ENCODE measurements at regions not wholly inside any gene's neighbourhood (a gene's known extent, or its start where the extent isn't known, plus 50 kb on each side); places are given as distances from the start of the nearest gene placed in this dataset.

GRCh38 chr2:34349527-34349926 is 750.4 kb upstream of the FAM98A start:
- TF ChIP-seq POLR2A (IDR thresholded peaks at IDR 0.05) = no peak
- TF ChIP-seq CTCF (IDR thresholded peaks at IDR 0.05) = no peak
- Histone ChIP-seq H3K27ac (no peak overlapping the region), H3K36me3 (no peaks in the 10 kb centered on the region), H3K9me3 (no peaks in the 10 kb centered on the region), H3K27me3 (no peaks in the 10 kb centered on the region), H3K4me3 (no peak overlapping the region), H3K4me1 (no peaks in the 10 kb centered on the region)
- intact Hi-C loops (cut with DNase I) = no loop called here
- whole genome bisulfite sequencing, 2 donors = 73 to 94% methylated on average over 1 of the region's 1 CpG
- no peak for DNase-seq

- TF ChIP-seq POLR2A (IDR thresholded peaks at IDR 0.05) (no peak), CTCF (IDR thresholded peaks at IDR 0.05) (no peak)
- Histone ChIP-seq H3K27ac (no peak overlapping the region), H3K27me3 (no peaks in the 10 kb centered on the region), H3K36me3 (no peaks in the 10 kb centered on the region), H3K4me3 (no peak overlapping the region), H3K4me1 (no peaks in the 10 kb centered on the region), H3K9me3 (no peaks in the 10 kb centered on the region)
- intact Hi-C loops (cut with DNase I) = no loop called here
- 52 to 75% methylated on average over 2 of the region's 2 CpGs for WGBS, 2 donors
- DNase-seq = no peak
These were observed 745.9 kb upstream of the FAM98A start for GRCh38 chr2:34345030-34345429.

GRCh38 chr2:34340307-34340706 is 741.2 kb upstream of the FAM98A start:
- intact Hi-C loops (cut with DNase I) = no loop called here
- 60 to 73% methylated on average over 1 of the region's 1 CpG for WGBS, 2 donors
- Histone ChIP-seq H3K27ac (no peak overlapping the region), H3K27me3 (no peaks in the 10 kb centered on the region), H3K9me3 (no peaks in the 10 kb centered on the region), H3K36me3 (no peaks in the 10 kb centered on the region), H3K4me1 (no peaks in the 10 kb centered on the region), H3K4me3 (no peak overlapping the region)
- TF ChIP-seq POLR2A (IDR thresholded peaks at IDR 0.05) (no peak), CTCF (IDR thresholded peaks at IDR 0.05) (no peak)
- no peak for DNase-seq

- Histone ChIP-seq H3K36me3 (no peaks in the 10 kb centered on the region), H3K27ac (no peak overlapping the region), H3K9me3 (no peaks in the 10 kb centered on the region), H3K4me1 (no peaks in the 10 kb centered on the region), H3K27me3 (no peaks in the 10 kb centered on the region), H3K4me3 (no peak overlapping the region)
- no peak for DNase-seq
- 78 to 81% methylated on average over 3 of the region's 3 CpGs for WGBS, 2 donors
- TF ChIP-seq CTCF (IDR thresholded peaks at IDR 0.05) = no peak
- TF ChIP-seq POLR2A (IDR thresholded peaks at IDR 0.05) = no peak
- intact Hi-C loops (cut with DNase I) = no loop called here
These were observed 738.6 kb upstream of the FAM98A start for GRCh38 chr2:34337735-34338134.

- 49 to 71% methylated on average over 2 of the region's 2 CpGs for WGBS, 2 donors
- intact Hi-C loops (cut with DNase I) = no loop called here
- TF ChIP-seq CTCF (IDR thresholded peaks at IDR 0.05) (no peak), POLR2A (IDR thresholded peaks at IDR 0.05) (no peak)
- no peak for DNase-seq
- no peaks in the 10 kb centered on the region for H3K4me1 ChIP-seq
- H3K27ac ChIP-seq = no peak overlapping the region
- no peaks in the 10 kb centered on the region for H3K9me3 ChIP-seq
- H3K27me3 ChIP-seq = no peaks in the 10 kb centered on the region
- H3K36me3 ChIP-seq = no peaks in the 10 kb centered on the region
- H3K4me3 ChIP-seq = no peak overlapping the region
These were observed 733.7 kb upstream of the FAM98A start for GRCh38 chr2:34332813-34333212.
